ENCODE measurements at regions not wholly inside any gene's neighbourhood (a gene's known extent, or its start where the extent isn't known, plus 50 kb on each side); places are given as distances from the start of the nearest gene placed in this dataset.

DNA sequence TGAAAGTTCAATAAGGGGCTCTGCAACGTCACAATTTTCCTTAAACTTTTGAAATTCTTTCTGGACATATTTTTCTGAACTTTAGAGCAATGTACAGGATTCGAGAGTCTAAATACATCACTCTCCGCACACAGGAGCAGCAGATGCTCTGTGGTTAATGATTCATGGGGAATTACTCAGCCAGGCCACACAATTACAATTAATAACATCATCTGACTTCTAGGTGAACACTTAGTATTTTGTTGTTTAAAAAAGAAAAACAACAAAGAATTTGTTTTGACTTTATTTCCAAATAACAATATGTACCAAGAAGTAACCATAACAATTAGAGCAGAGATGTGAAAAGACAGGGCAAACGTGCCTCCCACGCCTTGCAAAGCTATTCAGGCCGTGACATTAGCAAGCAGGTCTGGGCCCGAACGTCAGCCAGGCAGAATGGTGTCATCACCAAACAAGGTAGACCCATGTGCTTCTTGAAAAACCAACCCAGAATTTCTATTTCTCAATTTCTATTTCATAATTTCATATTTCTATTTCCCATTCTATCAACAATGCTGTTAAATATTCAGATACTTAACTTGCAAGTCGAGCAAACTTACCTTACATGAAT lies 236.3 kb downstream of the COL4A1 start:
- Histone ChIP-seq H3K4me1 (no peaks in the 10 kb centered on the region), H3K9me3 (no peaks in the 10 kb centered on the region), H3K36me3 (no peaks in the 10 kb centered on the region), H3K27me3 (no peaks in the 10 kb centered on the region), H3K27ac (no peak overlapping the region), H3K4me3 (no peak overlapping the region)
- no peak for TF ChIP-seq POLR2A (IDR thresholded peaks at IDR 0.05)
- TF ChIP-seq, protein P1, sequence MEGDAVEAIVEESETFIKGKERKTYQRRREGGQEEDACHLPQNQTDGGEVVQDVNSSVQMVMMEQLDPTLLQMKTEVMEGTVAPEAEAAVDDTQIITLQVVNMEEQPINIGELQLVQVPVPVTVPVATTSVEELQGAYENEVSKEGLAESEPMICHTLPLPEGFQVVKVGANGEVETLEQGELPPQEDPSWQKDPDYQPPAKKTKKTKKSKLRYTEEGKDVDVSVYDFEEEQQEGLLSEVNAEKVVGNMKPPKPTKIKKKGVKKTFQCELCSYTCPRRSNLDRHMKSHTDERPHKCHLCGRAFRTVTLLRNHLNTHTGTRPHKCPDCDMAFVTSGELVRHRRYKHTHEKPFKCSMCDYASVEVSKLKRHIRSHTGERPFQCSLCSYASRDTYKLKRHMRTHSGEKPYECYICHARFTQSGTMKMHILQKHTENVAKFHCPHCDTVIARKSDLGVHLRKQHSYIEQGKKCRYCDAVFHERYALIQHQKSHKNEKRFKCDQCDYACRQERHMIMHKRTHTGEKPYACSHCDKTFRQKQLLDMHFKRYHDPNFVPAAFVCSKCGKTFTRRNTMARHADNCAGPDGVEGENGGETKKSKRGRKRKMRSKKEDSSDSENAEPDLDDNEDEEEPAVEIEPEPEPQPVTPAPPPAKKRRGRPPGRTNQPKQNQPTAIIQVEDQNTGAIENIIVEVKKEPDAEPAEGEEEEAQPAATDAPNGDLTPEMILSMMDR (IDR thresholded peaks at IDR 0.05): no peak
- no peak for TF ChIP-seq POLR2AphosphoS5 (IDR thresholded peaks at IDR 0.05; ENCODE audit: insufficient read depth in 1 of 2, low read depth in 1 of 2)
- intact Hi-C loops (cut with DNase I): no loop called here
- no peak for DNase-seq (ENCODE audit: extremely low spot score in 2 of 2)

DNA sequence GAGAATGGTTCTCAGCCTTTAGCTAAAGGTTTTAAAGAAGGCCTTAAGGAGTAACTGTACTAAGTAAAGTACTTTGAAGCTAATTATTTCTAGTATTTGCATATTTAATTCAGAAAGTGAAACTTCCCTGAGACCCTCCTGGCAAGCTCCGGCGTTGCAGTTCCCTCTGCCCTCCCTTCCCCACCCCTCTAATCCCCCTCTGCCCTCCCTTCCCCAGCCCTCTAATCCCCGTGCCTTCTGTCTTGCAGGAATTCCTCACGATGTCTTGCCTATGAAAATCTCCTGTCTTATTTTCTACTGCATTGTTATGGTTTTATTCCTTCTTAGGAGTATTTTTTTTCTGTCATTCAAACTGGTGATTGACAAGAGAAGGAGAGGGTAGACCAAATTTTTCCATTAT lies 236.9 kb downstream of the COL4A1 start:
- Histone ChIP-seq H3K36me3 (no peaks in the 10 kb centered on the region), H3K4me3 (no peak overlapping the region), H3K27me3 (no peaks in the 10 kb centered on the region), H3K27ac (no peak overlapping the region), H3K4me1 (no peaks in the 10 kb centered on the region), H3K9me3 (no peaks in the 10 kb centered on the region)
- TF ChIP-seq POLR2A (IDR thresholded peaks at IDR 0.05): no peak
- TF ChIP-seq, protein P1 (IDR thresholded peaks at IDR 0.05): no peak
- no peak for TF ChIP-seq POLR2AphosphoS5 (IDR thresholded peaks at IDR 0.05; ENCODE audit: insufficient read depth in 1 of 2, low read depth in 1 of 2)
- DNase-seq (ENCODE audit: extremely low spot score in 2 of 2): no peak
- intact Hi-C loops (cut with DNase I): no loop called here

DNA sequence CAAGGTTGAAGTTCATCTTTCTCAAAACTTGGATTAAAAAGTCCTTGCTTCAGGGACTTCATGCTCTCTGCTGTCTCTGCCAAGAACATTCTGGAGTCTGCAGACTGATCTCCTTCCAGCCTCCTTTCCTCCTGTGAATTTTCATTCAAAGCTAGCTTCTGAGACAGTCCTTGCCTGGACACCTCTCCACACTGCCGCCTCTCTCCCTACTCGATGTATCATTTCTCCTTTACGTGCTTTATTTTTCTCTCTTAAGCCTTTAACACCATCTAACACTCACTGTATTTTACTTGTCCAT lies 238.8 kb downstream of the COL4A1 start:
- Histone ChIP-seq H3K9me3 (no peaks in the 10 kb centered on the region), H3K27ac (no peak overlapping the region), H3K4me1 (peaks cover 4% of the 10 kb centered on the region), H3K36me3 (no peaks in the 10 kb centered on the region), H3K4me3 (no peak overlapping the region), H3K27me3 (no peaks in the 10 kb centered on the region)
- no peak for DNase-seq (ENCODE audit: extremely low spot score in 2 of 2)
- intact Hi-C loops (cut with DNase I): no loop called here
- TF ChIP-seq POLR2A (IDR thresholded peaks at IDR 0.05) (no peak), POLR2AphosphoS5 (IDR thresholded peaks at IDR 0.05; ENCODE audit: insufficient read depth in 1 of 2, low read depth in 1 of 2) (no peak)
- TF ChIP-seq, protein P1 (IDR thresholded peaks at IDR 0.05): no peak

DNA sequence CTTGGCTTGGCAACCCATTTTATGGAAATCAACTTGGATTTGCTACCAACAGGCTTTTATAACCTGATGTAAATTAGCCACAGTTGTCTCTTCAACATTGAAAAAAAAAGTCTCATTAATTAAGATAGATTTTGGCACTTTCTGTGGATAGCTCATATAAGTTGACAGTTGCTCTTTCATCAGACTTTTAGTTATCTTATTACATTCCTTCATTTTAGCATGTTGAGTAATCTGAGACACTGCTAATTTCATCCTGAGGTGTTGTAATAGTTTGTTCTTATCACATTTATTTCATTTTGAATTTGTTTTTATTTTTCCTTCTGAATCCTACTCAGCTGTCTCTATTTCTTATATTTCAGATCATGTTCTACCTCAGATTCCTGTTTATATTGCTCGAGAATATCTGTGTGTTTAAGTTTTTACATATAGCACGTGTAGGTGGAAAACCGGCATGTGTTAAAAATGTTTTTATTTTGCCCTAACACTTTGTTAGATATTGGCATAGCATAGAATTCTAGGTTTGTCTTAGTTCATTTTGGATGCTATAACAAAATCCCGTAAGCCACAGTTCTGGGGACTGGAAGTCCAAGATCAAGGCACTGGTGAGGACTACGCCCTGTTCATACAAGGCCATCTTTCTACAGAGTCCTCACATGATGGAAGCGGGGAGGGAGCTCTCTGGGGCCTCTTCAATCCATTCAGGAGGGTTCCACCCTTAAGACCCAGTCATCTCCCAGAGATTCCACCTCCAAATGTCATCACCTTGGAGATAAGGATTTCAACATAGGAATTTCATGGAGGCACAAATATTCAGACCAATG lies 239.4 kb downstream of the COL4A1 start:
- TF ChIP-seq, protein P1 (IDR thresholded peaks at IDR 0.05): no peak
- TF ChIP-seq POLR2A (IDR thresholded peaks at IDR 0.05) (no peak), POLR2AphosphoS5 (IDR thresholded peaks at IDR 0.05; ENCODE audit: insufficient read depth in 1 of 2, low read depth in 1 of 2) (no peak)
- no peak overlapping the region for H3K27ac ChIP-seq
- intact Hi-C loops (cut with DNase I): no loop called here
- peaks cover 8% of the 10 kb centered on the region for H3K4me1 ChIP-seq
- no peaks in the 10 kb centered on the region for H3K27me3 ChIP-seq
- H3K9me3 ChIP-seq: no peaks in the 10 kb centered on the region
- no peaks in the 10 kb centered on the region for H3K36me3 ChIP-seq
- H3K4me3 ChIP-seq: no peak overlapping the region
- DNase-seq (ENCODE audit: extremely low spot score in 2 of 2): no peak

DNA sequence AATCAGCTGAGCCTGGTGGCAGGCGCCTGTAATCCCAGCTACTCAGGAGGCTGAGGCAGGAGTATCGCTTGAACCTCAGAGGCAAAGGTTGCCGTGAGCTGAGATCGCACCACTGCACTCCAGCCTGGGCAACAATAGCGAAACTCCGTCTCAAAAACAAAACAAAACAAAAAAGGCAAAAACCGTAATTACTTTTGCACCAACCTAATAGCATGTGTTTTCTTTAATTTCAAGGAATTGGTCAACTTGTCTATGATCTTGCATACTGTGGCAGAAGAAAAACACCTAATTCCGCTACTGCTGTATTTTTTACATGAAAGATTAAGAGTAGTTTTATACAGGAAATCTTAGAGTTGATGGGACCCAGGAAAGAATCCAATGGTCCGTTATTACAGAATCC lies 241.2 kb downstream of the COL4A1 start:
- intact Hi-C loops (cut with DNase I): no loop called here
- Histone ChIP-seq H3K4me3 (no peak overlapping the region), H3K9me3 (no peaks in the 10 kb centered on the region), H3K4me1 (peaks cover 8% of the 10 kb centered on the region), H3K27me3 (no peaks in the 10 kb centered on the region), H3K36me3 (no peaks in the 10 kb centered on the region), H3K27ac (no peak overlapping the region)
- no peak for DNase-seq (ENCODE audit: extremely low spot score in 2 of 2)
- TF ChIP-seq, protein P1 (IDR thresholded peaks at IDR 0.05): no peak
- TF ChIP-seq POLR2A (IDR thresholded peaks at IDR 0.05) (no peak), POLR2AphosphoS5 (IDR thresholded peaks at IDR 0.05; ENCODE audit: insufficient read depth in 1 of 2, low read depth in 1 of 2) (no peak)

All from vagina (tissue), 2 donors.